VCaP (cell line): ENCODE measurements at regions not wholly inside any gene's neighbourhood (a gene's known extent, or its start where the extent isn't known, plus 50 kb on each side); places are given as distances from the start of the nearest gene placed in this dataset.
A peak's percentile ranks its signal among the peaks of the same experiment; 100 is the strongest.

ENCODE experiments used
- H3K27ac ChIP-seq: fragments of 450-650 bp; 2 replicates; pipeline ENCODE4 v1.5.1; 2017
- CTCF ChIP-seq: fragments of 450-650 bp; conservative IDR thresholded peaks from 2 replicates; pipeline ENCODE4 v1.5.1; 2017; ENCODE audit warnings: mild to moderate bottlenecking, moderate library complexity

DNA sequence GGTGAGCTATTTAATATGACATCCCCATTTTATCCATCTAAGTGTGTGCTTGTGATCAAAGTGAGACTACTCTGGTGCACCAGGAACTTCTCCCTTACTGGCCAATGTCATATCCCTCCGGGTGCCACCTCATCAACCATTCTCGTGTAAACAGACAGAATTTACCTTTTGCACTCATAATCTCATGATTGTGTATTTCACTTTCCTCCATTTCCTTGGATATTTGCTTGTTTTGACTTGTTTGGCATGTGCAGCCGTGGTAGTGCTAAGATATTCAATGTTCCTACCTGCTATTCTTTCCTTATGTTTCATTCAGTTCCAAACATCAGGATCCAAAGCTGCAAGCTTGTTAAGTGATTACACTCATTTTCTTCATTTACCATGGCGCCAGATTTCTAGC is 280.5 kb upstream of the SP8 start:
- no peak overlapping the region; the same call in 1 of the 2 replicates for H3K27ac ChIP-seq
- no peak for TF ChIP-seq CTCF

- no peak for TF ChIP-seq CTCF
- no peak overlapping the region for H3K27ac ChIP-seq
These were observed 283.9 kb upstream of the SP8 start for GRCh38 chr7:21070571-21071090.

DNA sequence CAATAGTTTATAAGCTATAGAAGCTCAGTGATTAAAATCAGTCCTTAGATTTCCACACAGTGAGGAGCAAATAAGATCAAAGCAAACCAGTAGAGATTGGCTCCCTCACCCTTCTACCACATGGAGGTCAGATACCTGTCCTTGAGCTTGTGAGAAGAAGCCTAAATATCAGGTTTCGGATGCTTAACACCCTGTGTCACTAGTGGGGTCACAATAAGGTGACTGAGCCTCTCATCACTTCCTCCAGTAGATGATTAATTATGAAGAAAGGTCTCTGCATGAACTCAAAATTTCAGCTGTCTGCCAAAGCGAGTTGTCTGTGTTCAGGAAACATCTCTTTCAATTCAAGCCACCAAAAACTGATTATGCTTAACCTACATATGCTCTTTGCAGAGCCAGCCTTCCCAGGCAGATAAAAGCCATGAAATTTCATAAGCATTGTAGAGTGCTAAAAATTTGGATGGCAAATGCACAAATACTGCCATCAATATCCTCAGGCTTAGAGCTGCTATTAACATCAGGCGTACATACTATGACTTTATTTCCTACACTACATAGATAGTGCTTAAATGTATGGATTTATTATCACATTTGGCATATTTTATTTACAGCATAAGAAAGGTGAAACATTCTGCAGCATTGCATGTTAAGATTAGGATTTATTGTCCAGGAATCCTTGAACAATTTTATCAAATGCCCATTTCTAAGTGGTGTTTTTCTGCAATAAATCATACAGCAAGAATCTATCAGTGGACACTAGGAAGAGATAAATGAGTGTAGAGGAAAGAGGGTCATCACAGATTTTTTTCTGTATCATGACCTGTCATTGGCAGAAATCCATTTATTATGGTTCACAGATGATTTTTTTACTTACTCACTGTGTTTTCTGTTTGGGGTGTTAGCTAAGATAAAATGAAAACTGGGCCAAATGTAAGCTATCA is 285.1 kb upstream of the SP8 start:
- no peak for TF ChIP-seq CTCF
- no peak overlapping the region for H3K27ac ChIP-seq

- peak overlapping the region; percentile 73 for H3K27ac ChIP-seq
- no peak for TF ChIP-seq CTCF
These were observed 289.4 kb upstream of the SP8 start for GRCh38 chr7:21076054-21076453.

- TF ChIP-seq CTCF = no peak
- peak overlapping the region; percentile 73 for H3K27ac ChIP-seq
These were observed 289.9 kb upstream of the SP8 start for GRCh38 chr7:21076574-21076973.

GRCh38 chr7:21077602-21078001 is 290.9 kb upstream of the SP8 start:
- H3K27ac ChIP-seq = no peak overlapping the region
- no peak for TF ChIP-seq CTCF

DNA sequence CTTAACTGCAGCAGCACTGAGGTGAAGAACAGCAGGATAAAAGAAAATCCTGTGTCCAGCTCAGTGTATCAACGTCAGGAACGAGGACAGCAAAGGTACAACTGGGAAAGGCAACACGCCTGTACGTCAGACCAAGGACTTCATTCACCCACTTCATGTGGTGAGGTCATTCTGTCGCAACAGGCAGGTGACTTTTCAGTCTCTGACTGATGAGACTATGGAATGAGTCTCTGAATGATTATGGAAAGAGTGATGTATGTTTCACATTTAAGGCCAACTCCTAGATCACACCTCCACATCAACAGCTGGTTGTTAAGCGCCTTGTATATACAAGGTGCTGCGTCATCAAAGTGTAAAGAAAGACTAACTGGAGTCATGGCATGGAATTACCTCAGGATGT is 297.6 kb upstream of the SP8 start:
- H3K27ac ChIP-seq = no peak overlapping the region
- no peak for TF ChIP-seq CTCF
